HepG2 (cell line): ENCODE measurements at regions not wholly inside any gene's neighbourhood (a gene's known extent, or its start where the extent isn't known, plus 50 kb on each side); places are given as distances from the start of the nearest gene placed in this dataset.

Source experiments
- ATAC-seq: fragments of 200-7000 bp; cut with Tn5 transposase; 3 replicates; pipeline ENCODE4 v1.9.1; 2020; ENCODE audit warnings: mild to moderate bottlenecking, moderate library complexity
- BruUV-seq: library from RNA; stranded (reverse); fragments of 400-500 nt; replicated peaks from 2 replicates; lab custom pipeline; 2021; lab: Mats Ljungman, UMichigan
- CTCF ChIA-PET: fragments of 300-600 bp; formaldehyde crosslinking; extraction: SDS; loops from one replicate; lab custom pipeline; 2021; ENCODE audit warnings: low total read pairs, inconsistent platforms, low intra/inter-chr PET ratio; lab: Yijun Ruan, JAX
- POLR2A ChIA-PET: fragments of 350-600 bp; sonication (Branson Sonifier 250); formaldehyde crosslinking; loops from one replicate; lab custom pipeline; 2020; ENCODE audit warnings: antibody characterized with exemption, inconsistent platforms; lab: Yijun Ruan, JAX
- DNase-seq: peaks from one replicate; pipeline ENCODE4 v3.0.0-alpha.2; 2015; ENCODE audit warnings: low spot score
- FAIRE-seq: peaks from 3 replicates; lab custom pipeline; 2011; peaks lifted over from hg19 to GRCh38; lab: Jason Lieb, UNC
- H2AFZ ChIP-seq: one replicate; pipeline ENCODE4 v1.6.1; 2011; ENCODE audit warnings: low read length, inconsistent platforms
- H3K27ac ChIP-seq: fragments of 300-600 bp; 3 replicates; pipeline ENCODE4 v1.8.0; 2011; ENCODE audit warnings: mixed run types, mild to moderate bottlenecking, mixed read lengths, low read length, inconsistent platforms; ENCODE audit not compliant: insufficient read depth; ENCODE audit errors: extremely low read length
- H3K27me3 ChIP-seq, 2 experiments: fragments of 200-600 bp in 1 of 2; 2 replicates in 1 of 2; 3 replicates in 1 of 2; pipeline versions ENCODE4 v1.6.0 to v1.8.0; 2011; ENCODE audit warnings: low read length in 2 of 2, mild to moderate bottlenecking in 2 of 2, moderate library complexity in 2 of 2, inconsistent platforms in 1 of 2; ENCODE audit not compliant: insufficient read depth in 2 of 2, control insufficient read depth in 1 of 2
- H3K36me3 ChIP-seq, 2 experiments: fragments of 200-600 bp in 1 of 2; replicated peaks in 1 of 2; 2 replicates in 1 of 2; 3 replicates in 1 of 2; pipeline versions ENCODE4 v1.5.1 to v1.8.0; 2011; ENCODE audit warnings: low read length in 2 of 2, inconsistent platforms in 1 of 2; ENCODE audit not compliant: insufficient read depth in 2 of 2, control insufficient read depth in 1 of 2
- H3K4me1 ChIP-seq: 2 replicates; pipeline ENCODE4 v1.5.1; 2012; ENCODE audit warnings: low read length, inconsistent platforms; ENCODE audit not compliant: insufficient read depth
- H3K4me2 ChIP-seq: 2 replicates; pipeline ENCODE4 v1.6.0; 2011; ENCODE audit warnings: low read depth, low read length, inconsistent platforms
- H3K4me3 ChIP-seq, 3 experiments: fragments of 200-600 bp in 1 of 3; sonication (generic), shearing (Covaris generic) in 1 of 3; replicated peaks in 1 of 3; 2 replicates each; pipeline ENCODE4 v1.5.1; 2011 to 2016; ENCODE audit warnings: low read length in 3 of 3, inconsistent platforms in 2 of 3, low read depth in 2 of 3, mild to moderate bottlenecking in 2 of 3, control low read depth in 1 of 3, mixed read lengths in 1 of 3; ENCODE audit not compliant: insufficient read depth in 1 of 3
- H3K79me2 ChIP-seq: one replicate; pipeline ENCODE4 v1.6.1; 2011; ENCODE audit warnings: low read length, inconsistent platforms; ENCODE audit not compliant: insufficient read depth
- H3K9ac ChIP-seq: 2 replicates; pipeline ENCODE4 v1.6.0; 2011; ENCODE audit warnings: mild to moderate bottlenecking, low read depth, low read length, inconsistent platforms; ENCODE audit not compliant: insufficient read depth
- H3K9me3 ChIP-seq: 2 replicates; pipeline ENCODE4 v1.5.1; 2012; ENCODE audit warnings: mild to moderate bottlenecking, low read length
- H4K20me1 ChIP-seq: 2 replicates; pipeline ENCODE4 v1.6.0; 2011; ENCODE audit warnings: inconsistent platforms, mild to moderate bottlenecking, low read length, moderate library complexity; ENCODE audit not compliant: insufficient read depth
- ARID3A ChIP-seq: IDR thresholded peaks from 2 replicates; pipeline ENCODE4 v1.6.1; 2012; ENCODE audit warnings: low read depth, low read length, improper control_type of control experiment
- CBX5 ChIP-seq: sonication (generic); formaldehyde crosslinking; IDR thresholded peaks from 2 replicates; pipeline ENCODE4 v1.4.0; 2020; ENCODE audit warnings: missing genetic modification reagents, borderline replicate concordance
- ETS1 ChIP-seq: sonication (generic); formaldehyde crosslinking; IDR thresholded peaks from 2 replicates; pipeline ENCODE4 v1.4.0; 2020; ENCODE audit warnings: missing genetic modification reagents
- HDAC6 ChIP-seq: fragments of 200-600 bp; sonication (generic); IDR thresholded peaks from 2 replicates; pipeline ENCODE4 v1.7.0; 2017; ENCODE audit warnings: mild to moderate bottlenecking, antibody characterized with exemption, low read length, low read depth
- HMG20A ChIP-seq: IDR thresholded peaks from 2 replicates; pipeline ENCODE4 v1.6.1; 2016; ENCODE audit warnings: borderline replicate concordance
- HNF4G ChIP-seq, 2 experiments: sonication (generic) in 1 of 2; formaldehyde crosslinking in 1 of 2; IDR thresholded peaks; 2 replicates each; pipeline versions ENCODE4 v1.4.0 to v1.6.1; 2011 to 2020; ENCODE audit warnings: borderline replicate concordance in 2 of 2, low read depth in 2 of 2, mild to moderate bottlenecking in 2 of 2, low read length in 1 of 2, missing genetic modification reagents in 1 of 2, moderate library complexity in 1 of 2
- JUNB ChIP-seq: sonication (generic); formaldehyde crosslinking; IDR thresholded peaks from 2 replicates; pipeline ENCODE4 v1.8.0; 2022; ENCODE audit warnings: missing genetic modification reagents, mild to moderate bottlenecking, borderline replicate concordance
- MBD4 ChIP-seq: IDR thresholded peaks from 2 replicates; pipeline ENCODE4 v1.6.1; 2012; ENCODE audit warnings: low read length, inconsistent platforms, borderline replicate concordance
- NFE2L1 ChIP-seq: sonication (generic); formaldehyde crosslinking; IDR thresholded peaks from 2 replicates; pipeline ENCODE4 v1.4.0; 2020; ENCODE audit warnings: missing genetic modification reagents, mild to moderate bottlenecking, borderline replicate concordance
- NFRKB ChIP-seq: fragments of 450-650 bp; IDR thresholded peaks from 2 replicates; pipeline ENCODE4 v1.6.1; 2017
- ONECUT2 ChIP-seq: sonication (generic); formaldehyde crosslinking; IDR thresholded peaks from 2 replicates; pipeline ENCODE4 v1.4.0; 2020; ENCODE audit warnings: missing genetic modification reagents
- PAX8 ChIP-seq: sonication (generic); formaldehyde crosslinking; IDR thresholded peaks from 2 replicates; pipeline ENCODE4 v1.8.0; 2022; ENCODE audit warnings: mild to moderate bottlenecking, missing genetic modification reagents, borderline replicate concordance
- SALL1 ChIP-seq: sonication (generic); formaldehyde crosslinking; IDR thresholded peaks from 2 replicates; pipeline ENCODE4 v1.8.0; 2022; ENCODE audit warnings: mild to moderate bottlenecking, missing genetic modification reagents
- SRSF1 ChIP-seq: fragments of 200-400 bp; formaldehyde crosslinking; optimal IDR thresholded peaks from 2 replicates; pipeline ENCODE3; 2017; ENCODE audit warnings: mild to moderate bottlenecking, low read depth, low read length, moderate library complexity
- ZBTB21 ChIP-seq: sonication (generic); formaldehyde crosslinking; IDR thresholded peaks from 2 replicates; pipeline ENCODE4 v1.4.0; 2020; ENCODE audit warnings: missing genetic modification reagents
- ZFP41 ChIP-seq: sonication (generic); formaldehyde crosslinking; IDR thresholded peaks from 2 replicates; pipeline ENCODE4 v1.4.0; 2020; ENCODE audit warnings: mild to moderate bottlenecking, missing genetic modification reagents, borderline replicate concordance
- ZNF280B ChIP-seq: sonication (generic); formaldehyde crosslinking; IDR thresholded peaks from 2 replicates; pipeline ENCODE4 v1.5.0; 2020; ENCODE audit warnings: missing genetic modification reagents, mild to moderate bottlenecking, borderline replicate concordance
- ZNF510 ChIP-seq: sonication (generic); formaldehyde crosslinking; IDR thresholded peaks from 2 replicates; pipeline ENCODE4 v1.4.0; 2020; ENCODE audit warnings: low read depth, mild to moderate bottlenecking, missing genetic modification reagents
- ZNF556 ChIP-seq: sonication (generic); formaldehyde crosslinking; IDR thresholded peaks from 2 replicates; pipeline ENCODE4 v1.4.0; 2020; ENCODE audit warnings: mild to moderate bottlenecking, missing genetic modification reagents, borderline replicate concordance
- ZNF598 ChIP-seq: sonication (generic); formaldehyde crosslinking; IDR thresholded peaks from 2 replicates; pipeline ENCODE4 v1.5.1; 2020; ENCODE audit warnings: mild to moderate bottlenecking, missing genetic modification reagents, borderline replicate concordance
- ZNF788 ChIP-seq: sonication (generic); formaldehyde crosslinking; IDR thresholded peaks from 2 replicates; pipeline ENCODE4 v1.5.0; 2020; ENCODE audit warnings: mild to moderate bottlenecking, missing genetic modification reagents, borderline replicate concordance
- WGBS: methylation state at CpG from one replicate; pipeline ENCODE4 v1.1.6; 2017; ENCODE audit warnings: low lambda C conversion rate; 5-methylcytosine and 5-hydroxymethylcytosine counted together
- in situ Hi-C: cut with HindIII; loops from 2 replicates; pipeline ENCODE4 v1.10.0; 2017; ENCODE audit warnings: low pct_unique_long_range_greater_than_20kb; ENCODE audit not compliant: extremely low pct_ligation_motif_present
- intact Hi-C: fragments of 100-400 bp; cut with micrococcal nuclease; formaldehyde crosslinking; loops from one replicate; pipeline ENCODE4 v1.10.0; 2022; ENCODE audit not compliant: unreplicated experiment

GRCh38 chr6:147892476-147892875, 384.0 kb downstream of the SAMD5 start (continued):
- no peak for TF ChIP-seq ETS1
- no peak for TF ChIP-seq SRSF1
- no peak for TF ChIP-seq PAX8 (CRISPR knock-in tag)
- TF ChIP-seq ZFP41 (CRISPR knock-in tag), result no peak
- no peak for TF ChIP-seq NFRKB
- no peak for TF ChIP-seq ZNF788 (CRISPR knock-in tag)
- TF ChIP-seq ARID3A, result no peak
- no peak for TF ChIP-seq HNF4G (IDR thresholded peaks at IDR 0.05; ENCODE audit: borderline replicate concordance, low read depth, low read length)
- TF ChIP-seq HNF4G (CRISPR knock-in tag; IDR thresholded peaks at IDR 0.05; ENCODE audit: borderline replicate concordance, low read depth), result no peak
- no peak for TF ChIP-seq ZBTB21 (CRISPR knock-in tag)
- no peak for TF ChIP-seq ZNF510 (CRISPR knock-in tag)

GRCh38 chr6:147895272-147895671, 386.8 kb downstream of the SAMD5 start:
- Histone ChIP-seq H3K36me3 (no peaks in the 10 kb centered on the region), H3K9ac (no peak overlapping the region), H3K4me2 (no peak overlapping the region), H3K27me3 (no peaks in the 10 kb centered on the region), H4K20me1 (no peaks in the 10 kb centered on the region), H3K4me1 (no peaks in the 10 kb centered on the region), H3K9me3 (no peaks in the 10 kb centered on the region), H3K27ac (no peak overlapping the region), H3K79me2 (no peaks in the 10 kb centered on the region), H3K4me3 (no peak overlapping the region), H2AFZ (no peak overlapping the region)
- in situ Hi-C loops (no loop called here), intact Hi-C loops (no loop called here)
- no peak for FAIRE-seq
- POLR2A ChIA-PET, result no interaction called here
- no TSS peak for BruUV-seq
- CTCF ChIA-PET, result no interaction called here
- no peak for DNase-seq
- 34% methylated on average over 4 of the region's 4 CpGs for WGBS
- ATAC-seq, result no peak
- TF ChIP-seq ZNF598 (CRISPR knock-in tag) (no peak), JUNB (CRISPR knock-in tag) (no peak), ZNF556 (CRISPR knock-in tag) (no peak), ZNF280B (no peak), NFE2L1 (CRISPR knock-in tag) (no peak), HDAC6 (no peak), HMG20A (CRISPR knock-in tag) (no peak), ONECUT2 (CRISPR knock-in tag) (no peak), CBX5 (CRISPR knock-in tag) (no peak), MBD4 (no peak), SALL1 (CRISPR knock-in tag) (no peak)
